ENCODE measurements at regions not wholly inside any gene's neighbourhood (a gene's known extent, or its start where the extent isn't known, plus 50 kb on each side); places are given as distances from the start of the nearest gene placed in this dataset.

DNA sequence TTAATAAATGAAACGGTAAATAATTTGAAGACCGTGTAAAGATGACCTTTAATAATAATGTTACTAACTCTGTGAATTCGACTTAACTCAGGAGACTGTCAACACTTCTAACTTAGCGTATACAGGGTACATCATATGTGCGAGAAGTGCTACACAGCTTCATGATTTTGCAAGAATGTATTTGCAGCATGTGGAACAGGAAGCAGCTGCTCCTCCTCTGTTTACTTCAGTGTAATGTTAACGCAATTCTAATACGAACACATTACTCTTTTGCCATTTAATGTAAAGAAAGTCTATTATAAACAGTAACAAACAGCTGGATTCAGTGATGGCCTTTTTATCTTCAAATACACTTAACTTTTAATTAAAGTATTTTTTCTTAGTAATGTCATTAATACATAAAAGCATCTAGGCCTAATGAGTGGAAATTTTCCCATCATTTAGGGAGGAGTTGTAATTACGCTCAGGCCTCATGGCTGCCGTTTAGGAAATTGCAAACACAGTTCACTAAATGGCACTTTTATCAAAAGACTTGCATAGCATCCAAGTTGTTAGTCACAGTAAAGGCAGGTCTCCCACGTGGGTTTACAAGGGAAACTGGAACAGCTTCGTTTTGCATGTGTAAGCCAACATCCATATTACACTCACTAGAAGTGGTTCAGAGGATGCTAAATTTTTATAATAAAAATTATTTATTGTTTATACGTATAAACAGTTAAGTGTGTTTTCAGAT, 635.7 kb downstream of the FBXO15 start:
- no peak overlapping the region for H3K27ac ChIP-seq
- CTCF ChIA-PET: no interaction called here
- no peak for DNase-seq (ENCODE audit: low spot score)
- POLR2A ChIA-PET (ENCODE audit: low non-redundant PET): no interaction called here
- TF ChIP-seq, protein P1, sequence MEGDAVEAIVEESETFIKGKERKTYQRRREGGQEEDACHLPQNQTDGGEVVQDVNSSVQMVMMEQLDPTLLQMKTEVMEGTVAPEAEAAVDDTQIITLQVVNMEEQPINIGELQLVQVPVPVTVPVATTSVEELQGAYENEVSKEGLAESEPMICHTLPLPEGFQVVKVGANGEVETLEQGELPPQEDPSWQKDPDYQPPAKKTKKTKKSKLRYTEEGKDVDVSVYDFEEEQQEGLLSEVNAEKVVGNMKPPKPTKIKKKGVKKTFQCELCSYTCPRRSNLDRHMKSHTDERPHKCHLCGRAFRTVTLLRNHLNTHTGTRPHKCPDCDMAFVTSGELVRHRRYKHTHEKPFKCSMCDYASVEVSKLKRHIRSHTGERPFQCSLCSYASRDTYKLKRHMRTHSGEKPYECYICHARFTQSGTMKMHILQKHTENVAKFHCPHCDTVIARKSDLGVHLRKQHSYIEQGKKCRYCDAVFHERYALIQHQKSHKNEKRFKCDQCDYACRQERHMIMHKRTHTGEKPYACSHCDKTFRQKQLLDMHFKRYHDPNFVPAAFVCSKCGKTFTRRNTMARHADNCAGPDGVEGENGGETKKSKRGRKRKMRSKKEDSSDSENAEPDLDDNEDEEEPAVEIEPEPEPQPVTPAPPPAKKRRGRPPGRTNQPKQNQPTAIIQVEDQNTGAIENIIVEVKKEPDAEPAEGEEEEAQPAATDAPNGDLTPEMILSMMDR (conservative IDR thresholded peaks at IDR 0.05; ENCODE audit: low read depth): no peak

DNA sequence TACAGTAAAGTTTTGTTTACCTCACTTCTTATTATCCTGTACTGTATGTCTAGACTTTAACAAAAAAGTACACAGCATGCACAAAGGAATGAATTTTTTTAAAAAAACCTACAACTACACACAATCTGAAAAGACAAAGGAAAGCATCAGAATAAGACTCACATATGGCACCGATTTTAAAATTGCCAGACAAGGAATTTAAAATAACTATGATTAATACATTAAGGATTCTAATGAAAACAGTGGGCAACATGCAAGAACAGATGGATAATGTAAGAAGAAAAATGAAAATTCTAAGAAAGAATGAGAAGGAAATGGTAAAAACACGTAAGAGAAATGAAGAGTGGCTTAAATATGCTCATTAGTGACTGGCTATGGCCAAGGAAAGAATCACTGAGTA, 638.2 kb downstream of the FBXO15 start:
- DNase-seq (ENCODE audit: low spot score): no peak
- TF ChIP-seq, protein P1 (conservative IDR thresholded peaks at IDR 0.05; ENCODE audit: low read depth): no peak
- POLR2A ChIA-PET (ENCODE audit: low non-redundant PET): no interaction called here
- no peak overlapping the region for H3K27ac ChIP-seq
- CTCF ChIA-PET: no interaction called here

DNA sequence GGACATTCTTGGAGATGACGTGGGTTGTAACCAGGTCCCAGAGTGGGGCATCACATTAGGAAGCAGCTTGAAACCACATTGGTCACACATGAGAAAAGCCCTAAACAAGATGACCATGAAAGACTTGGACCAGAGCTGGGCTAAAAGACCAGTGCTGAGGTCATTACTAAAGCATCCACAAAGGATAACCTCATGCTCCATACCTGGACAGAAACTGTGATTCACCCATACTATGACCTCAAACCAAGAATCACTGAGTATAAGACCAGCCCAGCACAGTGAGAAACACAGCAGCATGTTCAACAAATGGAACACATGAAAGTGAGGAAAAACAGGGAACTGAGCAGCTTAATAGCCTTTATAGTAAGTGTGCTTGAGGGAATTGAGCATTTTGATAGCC, 635.5 kb upstream of the NETO1 start:
- ChIA-PET CTCF (no interaction called here), POLR2A (ENCODE audit: low non-redundant PET) (no interaction called here)
- TF ChIP-seq, protein P1 (conservative IDR thresholded peaks at IDR 0.05; ENCODE audit: low read depth): no peak

DNA sequence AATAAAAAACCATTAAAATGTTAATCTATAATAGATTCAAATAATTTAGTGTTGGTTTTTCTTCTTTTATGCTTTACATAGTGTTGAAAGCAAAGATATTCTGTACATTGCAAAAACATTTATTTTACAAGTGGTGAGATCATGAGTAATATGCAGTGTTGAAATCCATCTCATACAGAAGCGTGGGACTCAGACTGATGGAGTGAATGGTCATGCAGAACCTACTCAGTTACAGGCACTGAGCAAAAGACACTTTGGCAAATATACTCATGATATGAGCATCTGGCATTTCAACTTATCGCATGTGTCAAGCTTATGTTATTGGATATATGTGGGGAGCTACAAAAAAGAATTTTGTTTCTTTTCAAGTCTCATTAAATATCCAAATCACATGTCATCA, 620.2 kb upstream of the NETO1 start:
- TF ChIP-seq, protein P1 (conservative IDR thresholded peaks at IDR 0.05; ENCODE audit: low read depth): no peak
- no peak for DNase-seq (ENCODE audit: low spot score)
- no peak overlapping the region for H3K27ac ChIP-seq
- ChIA-PET CTCF (interaction anchor here (0.6 kb wide), 1 partner anchor 106 kb away, joined by 5 read pairs; no protein-coding TSS in a partner anchor), POLR2A (ENCODE audit: low non-redundant PET) (no interaction called here)

More for the DNA sequence above, 635.5 kb upstream of the NETO1 start:
- no peak overlapping the region for H3K27ac ChIP-seq
- no peak for DNase-seq (ENCODE audit: low spot score)

DNA sequence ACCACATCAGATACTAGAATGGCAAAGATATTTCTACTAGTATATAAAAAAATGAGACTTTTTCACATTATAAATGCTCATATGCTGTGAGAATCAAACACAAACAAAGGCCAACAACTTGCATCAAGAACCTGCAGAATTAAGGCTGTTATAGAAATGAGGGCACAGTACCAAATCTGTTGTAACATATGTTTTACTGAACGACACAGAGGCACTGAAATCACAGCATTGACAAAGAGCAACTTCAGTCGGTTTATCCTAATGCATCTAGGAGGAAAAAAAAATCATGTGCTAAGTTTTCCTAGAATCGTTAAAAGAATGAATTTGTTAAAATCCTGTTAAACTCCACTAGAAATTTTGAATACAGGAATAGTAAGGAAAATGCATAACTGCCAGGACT, 617.4 kb upstream of the NETO1 start:
- no peak for DNase-seq (ENCODE audit: low spot score)
- POLR2A ChIA-PET (ENCODE audit: low non-redundant PET): no interaction called here
- CTCF ChIA-PET: no interaction called here
- TF ChIP-seq, protein P1 (conservative IDR thresholded peaks at IDR 0.05; ENCODE audit: low read depth): no peak
- no peak overlapping the region for H3K27ac ChIP-seq

DNA sequence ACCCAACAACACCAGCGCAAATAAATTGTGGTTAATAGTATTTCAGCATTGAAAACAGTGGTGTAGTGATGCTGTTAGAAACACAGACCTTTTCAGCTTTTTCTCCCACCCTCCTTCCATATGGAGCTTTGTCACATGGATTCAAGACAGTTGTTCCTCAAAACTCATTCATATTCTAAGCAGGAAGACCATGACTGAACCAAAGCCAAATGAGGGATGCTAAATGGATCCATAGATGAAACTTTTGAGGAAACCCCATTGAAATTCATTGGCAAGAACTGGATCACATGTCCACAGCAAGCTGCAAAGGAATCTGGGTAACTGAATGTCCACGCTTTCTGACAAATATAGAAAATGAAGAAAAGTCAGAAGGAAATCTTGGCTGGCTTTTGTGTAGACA, 615.1 kb upstream of the NETO1 start:
- POLR2A ChIA-PET (ENCODE audit: low non-redundant PET): no interaction called here
- DNase-seq (ENCODE audit: low spot score): no peak

More for the DNA sequence above, 615.1 kb upstream of the NETO1 start:
- no peak overlapping the region for H3K27ac ChIP-seq
- CTCF ChIA-PET: interaction anchor here (0.6 kb wide), 1 partner anchor 15 kb away, joined by 4 read pairs; no protein-coding TSS in a partner anchor
- TF ChIP-seq, protein P1 (conservative IDR thresholded peaks at IDR 0.05; ENCODE audit: low read depth): no peak

All from RWPE1 (cell line).